HG03103 (cell line): ENCODE measurements at regions not wholly inside any gene's neighbourhood (a gene's known extent, or its start where the extent isn't known, plus 50 kb on each side); places are given as distances from the start of the nearest gene placed in this dataset.
A peak's percentile ranks its signal among the peaks of the same experiment; 100 is the strongest.

Source experiments
- ATAC-seq: cut with Tn5 transposase; IDR thresholded peaks from one replicate; pipeline ENCODE4 v1.9.1; 2021; ENCODE audit warnings: low read depth; ENCODE audit not compliant: unreplicated experiment

DNA sequence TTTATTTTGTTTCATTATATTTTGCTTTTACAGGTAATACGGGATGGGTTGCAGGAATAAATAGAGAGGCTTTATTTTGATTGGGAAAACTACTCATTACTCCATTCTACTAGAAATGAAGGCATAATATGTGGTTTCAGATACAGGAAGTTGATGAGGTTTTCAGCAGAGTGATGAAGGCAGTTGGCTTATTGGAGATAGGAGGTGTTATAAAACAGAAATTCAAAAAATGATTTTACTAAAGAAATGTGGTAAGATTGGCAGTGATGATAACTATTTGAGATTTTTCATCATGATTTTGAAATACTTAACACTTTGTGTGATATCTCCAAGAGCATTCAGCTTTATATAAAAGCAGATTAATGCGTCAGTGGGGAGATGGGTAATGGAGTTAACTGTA, 1445.7 kb upstream of the CADM2 start:
- ATAC-seq = no peak

DNA sequence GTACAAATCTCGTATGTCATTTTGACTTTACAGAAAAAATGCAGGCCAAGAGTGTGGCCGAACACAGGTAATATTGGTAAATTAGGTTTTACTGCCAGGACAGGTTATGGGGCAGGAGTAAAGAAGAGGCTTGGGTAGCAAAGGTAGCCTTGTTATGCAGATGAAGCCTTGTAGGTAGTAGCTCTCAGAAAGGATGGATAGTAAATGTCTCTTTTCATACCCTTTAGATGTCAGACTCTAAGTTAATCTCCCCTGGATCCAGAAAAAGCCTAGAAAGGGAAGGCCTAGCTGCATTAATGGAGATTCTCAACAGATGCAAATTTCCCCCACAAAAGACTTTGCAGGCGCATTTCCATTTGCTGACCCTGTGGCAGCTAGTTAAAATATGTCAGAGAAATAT, 1445.1 kb upstream of the CADM2 start:
- ATAC-seq = no peak

DNA sequence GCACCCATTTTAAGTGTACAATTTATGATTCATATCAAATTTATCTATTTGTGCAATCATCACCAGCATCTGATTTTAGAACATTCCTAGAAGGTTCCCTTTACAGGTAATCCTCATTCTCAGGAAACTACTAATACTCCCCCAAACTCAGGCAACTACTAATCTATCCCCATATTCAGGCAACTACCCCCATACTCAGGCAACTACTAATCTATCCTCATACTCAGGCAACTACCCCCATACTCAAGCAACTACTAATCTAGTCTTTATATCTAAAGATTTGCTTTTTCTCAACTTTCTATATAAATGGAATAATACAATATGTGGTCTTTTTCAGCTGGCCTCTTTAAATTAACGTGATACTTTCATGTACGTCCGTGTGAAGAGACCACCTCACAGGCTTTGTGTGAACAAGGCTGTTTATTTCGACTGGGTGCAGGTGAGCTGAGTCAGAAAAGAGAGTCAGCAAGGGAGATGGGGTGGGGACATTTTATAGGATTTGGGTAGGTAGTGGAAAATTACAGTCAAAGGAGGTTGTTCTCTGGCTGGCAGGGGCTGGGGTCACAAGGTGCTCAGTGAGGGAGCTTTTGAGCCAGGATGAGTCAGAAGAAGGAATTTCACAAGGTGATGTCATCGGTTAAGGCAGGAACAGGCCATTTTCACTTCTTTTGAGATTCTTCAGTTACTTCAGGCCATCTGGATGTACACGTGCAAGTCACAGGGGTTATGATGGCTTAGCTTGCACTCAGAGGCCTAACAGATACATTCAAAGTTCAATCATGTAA, 1444.5 kb upstream of the CADM2 start:
- ATAC-seq = no peak

DNA sequence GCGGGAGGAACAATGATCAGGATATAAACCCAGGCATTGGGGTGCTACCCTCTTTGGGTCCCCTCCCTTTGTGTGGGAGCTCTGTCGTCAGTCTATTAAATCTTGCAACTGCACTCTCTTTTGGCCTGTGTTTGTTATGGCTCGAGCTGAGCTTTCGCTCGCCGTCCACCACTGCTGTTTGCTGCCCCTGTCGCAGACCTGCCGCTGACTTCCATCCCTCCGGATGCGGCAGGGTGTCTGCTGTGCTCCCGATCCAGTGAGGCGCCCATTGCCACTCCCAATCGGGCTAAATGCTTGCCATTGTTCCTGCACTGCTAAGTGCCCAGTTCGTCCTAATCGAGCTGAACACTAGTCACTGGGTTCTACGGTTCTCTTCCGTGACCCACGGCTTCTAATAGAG, 1443.7 kb upstream of the CADM2 start:
- no peak for ATAC-seq

DNA sequence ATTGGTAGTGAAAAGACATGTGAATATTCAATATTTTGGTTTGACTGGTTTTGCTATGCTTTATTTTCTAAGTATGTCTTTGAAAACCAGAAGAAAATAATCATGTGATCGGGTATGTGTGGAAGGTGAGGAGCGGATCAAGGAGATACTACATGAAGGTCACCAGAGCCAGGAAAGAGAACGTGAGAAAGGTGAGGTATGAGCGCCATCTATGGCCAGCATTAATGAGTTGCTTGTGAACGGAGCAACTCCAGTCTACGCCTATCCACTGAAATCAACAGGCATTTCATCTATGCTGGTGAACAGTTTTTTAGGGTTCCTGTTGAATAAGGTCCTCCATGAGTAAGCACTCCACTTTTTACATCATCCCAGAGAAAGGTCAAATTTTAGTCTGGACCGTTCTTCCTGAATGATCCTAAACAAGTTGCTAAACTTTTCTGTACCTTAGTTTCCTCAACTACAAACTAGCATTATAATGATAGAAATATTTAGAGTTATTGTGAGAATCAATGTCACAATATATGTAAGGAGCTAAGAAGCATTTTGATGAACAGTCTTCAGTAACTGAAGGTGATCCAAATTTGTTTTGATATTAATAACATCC, 1435.2 kb upstream of the CADM2 start:
- peak; percentile 76 for ATAC-seq

DNA sequence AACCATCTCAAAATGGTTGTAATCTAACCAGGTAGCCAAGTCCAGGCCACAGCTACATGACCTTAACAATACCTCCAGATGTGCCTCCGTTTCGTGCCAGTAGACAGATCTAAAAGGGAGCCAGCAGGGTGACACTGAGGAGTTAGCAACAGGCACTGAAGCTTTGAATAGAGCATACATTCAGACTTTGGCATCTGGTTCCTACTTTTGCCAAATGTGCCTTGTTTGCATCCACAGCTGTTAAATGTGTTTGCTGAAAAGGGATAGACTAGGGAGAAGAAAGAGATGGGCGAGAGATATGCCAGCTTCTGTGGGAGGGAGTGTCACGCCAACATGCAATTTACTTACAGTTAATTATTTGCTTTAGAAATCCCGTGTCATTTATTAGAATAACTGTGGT, 1433.9 kb upstream of the CADM2 start:
- ATAC-seq = no peak

DNA sequence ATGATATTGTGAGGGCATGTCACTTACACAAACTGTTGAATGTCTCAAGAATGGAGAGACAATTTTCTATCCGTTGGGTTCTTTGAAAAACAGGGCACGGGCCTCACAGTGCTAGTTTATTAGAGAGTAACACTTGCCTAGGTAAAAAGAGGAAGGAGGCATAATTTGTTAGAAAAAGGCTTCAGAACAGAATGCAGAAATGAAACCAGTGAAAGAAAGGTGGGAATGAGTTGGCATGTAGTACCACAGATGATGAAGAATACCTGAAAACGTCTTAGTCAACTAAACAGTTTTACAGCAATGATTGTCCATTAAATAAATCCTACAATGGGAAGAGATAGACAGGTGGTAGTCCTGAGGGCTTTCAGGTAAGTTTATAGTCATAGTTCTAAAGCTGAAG, 1399.7 kb upstream of the CADM2 start:
- ATAC-seq = no peak

DNA sequence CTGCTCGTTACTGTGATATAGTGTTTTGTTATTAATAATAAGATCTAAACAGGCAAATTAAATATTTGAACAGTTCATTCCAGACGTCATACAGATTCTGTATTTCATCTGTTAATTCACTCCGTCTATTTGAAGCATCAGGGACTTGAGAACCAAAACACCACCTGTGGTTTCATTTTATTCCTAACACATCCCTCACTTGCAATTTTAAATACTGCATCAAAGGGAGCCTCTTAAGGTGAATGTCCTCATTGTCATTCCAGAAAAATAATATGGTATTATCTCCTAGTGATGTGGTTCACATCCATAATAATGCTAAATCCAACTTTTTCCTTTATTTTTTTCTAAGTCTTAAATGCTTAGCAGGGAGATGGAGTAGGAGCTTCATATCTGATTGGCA, 1390.9 kb upstream of the CADM2 start:
- ATAC-seq = no peak

DNA sequence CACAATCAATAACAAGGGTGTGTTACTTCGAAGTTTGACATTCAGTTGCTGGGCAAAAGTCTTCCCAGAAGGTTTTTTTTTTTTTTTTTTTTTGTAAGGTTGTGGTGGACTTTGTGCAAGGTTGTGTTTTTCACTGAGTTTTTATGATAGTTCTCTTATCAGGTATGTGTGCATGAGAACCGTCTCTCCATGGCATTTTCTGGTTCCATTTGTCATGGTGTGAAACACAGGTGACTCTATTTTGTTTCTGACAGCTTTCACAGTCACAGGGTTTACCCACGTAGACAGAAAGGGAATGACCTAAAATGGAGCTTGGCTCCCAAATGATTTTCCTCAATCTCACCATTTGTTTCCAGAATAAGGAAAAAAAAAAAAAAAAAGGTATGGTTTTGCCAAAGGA, 1377.2 kb upstream of the CADM2 start:
- no peak for ATAC-seq

DNA sequence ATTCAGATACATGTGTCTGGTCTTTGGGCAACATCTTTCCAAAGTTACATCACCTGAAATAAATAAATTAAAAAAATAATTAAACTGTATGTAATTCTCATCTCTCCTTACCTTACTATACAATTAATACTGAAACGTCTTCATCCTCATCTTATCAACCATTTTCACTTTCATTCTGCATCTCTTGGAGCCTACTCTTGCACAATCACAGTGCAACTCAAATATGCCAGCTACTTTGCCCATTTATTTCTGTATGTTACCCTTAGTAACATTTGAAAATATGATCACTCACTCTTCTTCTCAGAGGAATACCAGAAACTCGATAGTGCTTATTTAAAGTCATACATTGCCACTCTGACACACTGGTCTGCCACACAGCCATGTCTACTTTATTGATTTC, 1357.1 kb upstream of the CADM2 start:
- no peak for ATAC-seq

DNA sequence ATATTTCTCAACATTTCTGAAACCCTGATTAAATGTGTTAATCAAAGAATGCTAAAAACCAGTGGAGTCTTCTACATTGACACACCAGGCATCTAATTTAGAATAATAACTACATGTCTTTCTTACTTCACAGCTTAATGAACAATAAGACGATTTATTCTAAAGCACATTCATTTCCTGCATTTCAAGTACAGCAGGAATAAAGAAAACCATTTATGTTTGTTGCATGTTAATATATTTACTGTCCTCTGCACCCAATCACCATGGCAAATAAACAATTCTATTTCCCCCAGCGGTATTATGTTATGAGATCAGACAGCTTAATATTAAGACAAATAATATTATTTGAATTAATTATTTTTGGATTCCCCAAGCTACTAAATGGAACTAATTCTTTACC, 1336.3 kb upstream of the CADM2 start:
- no peak for ATAC-seq

DNA sequence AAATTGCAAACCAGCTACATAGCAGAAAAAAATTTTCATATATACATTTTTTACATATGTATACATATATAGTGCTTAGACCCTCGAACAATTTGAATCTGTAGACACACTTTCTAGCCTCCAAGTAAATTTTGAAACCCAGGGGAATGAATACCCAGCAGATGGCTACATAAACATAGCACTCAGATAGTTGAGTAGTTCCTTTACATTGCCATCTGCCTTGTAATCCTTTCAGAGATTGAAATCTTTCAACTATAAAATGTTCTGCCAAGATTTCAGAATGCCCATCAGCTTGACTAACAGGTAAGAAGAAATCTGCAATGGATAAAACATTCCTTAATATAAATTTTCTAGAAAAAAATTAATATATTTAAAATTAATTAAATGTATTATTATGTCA, 1333.5 kb upstream of the CADM2 start:
- no peak for ATAC-seq

DNA sequence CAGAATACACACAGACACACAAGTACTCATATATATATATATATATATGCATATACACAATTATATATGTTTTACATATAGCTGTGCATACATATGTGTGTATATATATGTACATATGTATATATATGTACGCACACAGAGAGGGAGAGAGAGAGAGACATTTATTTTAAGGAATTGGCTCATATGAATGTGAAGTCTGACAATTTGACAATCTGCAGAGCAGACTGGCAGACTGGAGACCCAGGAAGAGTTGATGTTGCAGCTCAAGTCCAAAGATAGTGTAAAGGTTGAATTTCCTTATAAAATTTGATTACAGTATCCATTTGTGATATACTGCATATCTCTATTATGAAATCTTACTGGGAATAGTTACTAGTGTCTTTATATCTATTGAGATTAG, 1330.3 kb upstream of the CADM2 start:
- ATAC-seq = no peak

DNA sequence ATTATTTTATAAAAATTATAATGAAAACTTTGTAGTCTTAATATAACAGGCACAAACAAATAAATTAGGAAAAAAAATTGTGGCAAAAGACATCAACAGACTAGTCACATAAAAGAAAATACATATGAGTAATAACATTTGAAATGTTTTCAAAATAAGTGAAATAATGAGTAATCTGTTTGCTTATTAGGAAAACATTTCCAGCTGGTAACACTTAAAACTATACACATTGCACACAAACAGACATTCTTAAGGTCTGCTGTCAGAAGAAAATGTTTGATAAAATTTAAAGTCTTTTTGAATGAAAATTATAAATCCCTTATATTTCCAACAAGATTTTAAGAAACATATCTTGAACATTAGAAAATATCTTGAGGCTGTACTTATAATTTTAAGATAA, 1326.3 kb upstream of the CADM2 start:
- no peak for ATAC-seq

DNA sequence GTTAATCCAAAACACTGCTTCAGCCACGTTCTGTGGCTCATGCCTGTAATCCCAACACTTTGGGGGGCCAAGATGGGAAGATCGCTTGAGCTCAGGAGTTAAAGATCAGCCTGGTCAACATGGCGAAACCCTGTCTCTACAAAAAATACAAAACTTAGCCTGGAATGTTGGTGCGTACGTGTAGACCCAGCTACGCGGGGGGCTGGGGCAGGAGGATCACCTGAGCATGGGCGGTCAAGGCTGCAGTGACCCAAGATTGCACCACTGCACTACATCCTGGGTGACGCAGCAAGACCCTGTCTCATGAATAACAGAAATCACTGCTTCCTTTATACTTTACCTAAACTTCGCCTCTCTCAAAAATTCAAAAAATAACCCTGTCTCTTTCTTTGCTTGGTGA, 1325.0 kb upstream of the CADM2 start:
- no peak for ATAC-seq

DNA sequence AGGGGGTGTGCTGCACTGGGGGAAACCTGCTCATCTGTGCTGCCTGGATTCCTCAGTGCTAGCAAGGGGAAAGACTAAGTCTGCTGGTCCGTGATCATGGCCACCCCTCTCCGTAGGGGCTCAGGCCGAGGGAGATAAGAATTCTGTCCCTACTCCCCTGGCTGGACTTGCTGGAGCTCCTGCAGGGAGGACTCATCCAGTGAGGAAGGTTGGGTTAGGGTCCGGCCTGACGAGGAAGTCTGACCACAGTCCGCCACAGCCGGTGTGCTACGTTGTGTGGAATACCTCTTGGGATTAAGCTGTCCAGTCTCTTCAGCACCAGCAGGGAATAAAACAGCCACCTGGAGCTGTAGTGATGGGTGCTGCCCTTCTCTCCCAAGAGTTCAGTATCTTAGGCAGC, 1309.1 kb upstream of the CADM2 start:
- ATAC-seq = no peak

DNA sequence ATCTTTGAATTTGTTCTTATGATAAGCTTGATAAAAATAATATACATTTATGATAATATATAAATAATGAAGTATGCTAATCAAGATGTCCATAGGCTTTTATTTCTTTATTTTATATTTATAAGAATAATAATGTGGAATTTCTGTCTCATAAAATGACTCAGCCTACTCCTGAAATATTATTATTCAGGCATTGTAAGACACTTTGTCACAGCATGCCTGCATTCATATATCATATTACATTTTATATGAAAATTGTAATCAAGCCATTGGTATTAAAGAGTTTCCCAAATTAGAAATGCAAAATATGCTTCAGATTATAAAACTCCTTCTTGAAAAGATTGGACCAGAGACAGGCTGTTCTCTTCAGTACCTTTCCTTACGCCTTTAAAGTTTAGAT, 1303.7 kb upstream of the CADM2 start:
- no peak for ATAC-seq

DNA sequence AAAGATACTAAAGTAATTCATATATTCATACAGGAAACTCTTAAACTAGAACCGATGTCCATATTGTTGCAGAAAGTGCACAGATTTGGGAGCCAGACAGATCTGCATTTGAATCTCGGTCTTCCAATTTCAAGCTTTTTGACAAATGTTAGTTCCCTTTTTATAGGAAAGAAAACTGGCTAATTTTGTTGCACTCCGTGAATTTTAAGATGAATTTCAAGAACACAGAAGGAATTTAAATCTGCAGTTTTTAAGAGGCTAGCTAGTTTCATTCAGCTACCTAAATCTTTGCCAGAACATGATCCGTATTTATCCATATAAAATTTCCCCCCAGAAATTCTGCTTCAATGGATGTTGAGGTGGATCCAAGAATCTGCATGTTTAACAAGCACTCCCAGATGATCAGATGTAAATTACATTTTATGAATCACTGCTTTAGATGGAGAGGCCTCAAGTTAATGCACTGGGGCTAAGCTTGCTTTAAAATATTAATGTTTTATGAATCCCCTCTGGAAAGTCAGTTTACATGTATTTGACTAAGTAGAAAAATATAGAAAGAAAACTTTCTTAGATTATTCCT, 1296.3 kb upstream of the CADM2 start:
- no peak for ATAC-seq

DNA sequence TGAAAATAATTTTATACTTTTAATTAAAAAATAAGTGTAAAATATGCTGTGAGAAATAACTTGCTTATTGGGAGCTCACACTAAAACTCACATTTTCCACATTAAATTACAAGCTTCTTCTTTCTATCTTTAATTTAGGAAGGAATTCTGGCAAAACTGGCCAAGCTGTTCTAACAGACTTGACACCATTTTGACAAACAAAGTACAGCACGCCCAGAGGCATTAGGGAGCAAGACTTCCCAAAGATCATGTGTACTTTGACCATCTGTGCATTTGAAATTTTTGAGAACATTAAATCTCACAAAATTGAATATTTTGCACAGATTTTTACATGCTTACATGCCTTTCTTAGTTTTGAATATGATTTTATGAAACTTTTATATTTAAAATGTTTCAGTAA, 1288.4 kb upstream of the CADM2 start:
- no peak for ATAC-seq

DNA sequence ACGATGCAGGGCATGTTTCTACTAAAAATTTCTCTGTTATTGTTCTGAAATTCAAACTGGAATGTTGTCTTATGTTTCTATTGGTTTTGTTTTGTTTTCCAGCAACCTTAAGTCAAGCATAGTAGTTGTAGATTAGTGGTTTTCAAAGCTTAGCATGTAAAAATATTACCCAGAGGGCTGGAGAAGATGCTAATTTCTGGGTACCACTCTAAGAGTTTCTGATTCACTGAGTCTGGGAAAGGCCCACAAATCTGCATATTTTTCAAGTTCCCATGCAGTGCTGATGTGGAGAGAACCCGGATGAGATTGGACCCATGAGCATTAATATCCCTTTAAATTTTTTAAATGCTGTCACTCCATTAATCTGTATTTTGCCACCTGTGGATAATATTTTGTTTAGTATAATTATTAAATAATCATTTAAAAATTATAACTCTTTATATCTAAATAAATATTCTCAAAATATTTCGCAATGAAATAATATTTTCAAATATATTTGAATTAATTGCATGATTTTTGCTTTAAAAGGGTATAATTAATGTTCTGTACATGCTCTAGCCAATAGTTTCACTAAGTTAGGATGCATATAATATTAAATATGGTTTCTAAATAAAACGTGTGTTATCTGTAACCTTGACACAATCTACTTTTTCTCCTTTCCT, 1274.7 kb upstream of the CADM2 start:
- no peak for ATAC-seq

DNA sequence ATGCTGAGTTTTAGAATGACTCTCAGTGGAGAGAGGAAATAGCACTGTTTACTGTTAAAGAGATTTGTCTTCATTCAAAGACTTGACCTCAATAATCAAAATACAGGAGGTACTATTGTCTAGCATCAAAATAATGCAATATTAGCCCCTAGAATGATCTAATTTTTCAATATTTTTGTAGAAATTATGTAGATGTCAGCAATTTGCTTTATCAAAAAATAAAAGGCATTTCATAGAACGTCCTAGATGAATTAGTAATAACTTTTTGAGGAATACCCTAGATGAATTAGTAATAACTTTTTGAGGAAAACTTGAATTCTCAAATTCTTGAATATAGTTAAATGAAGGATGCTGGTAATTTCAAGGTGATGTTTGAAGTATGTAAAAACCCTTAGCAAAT, 1252.1 kb upstream of the CADM2 start:
- ATAC-seq = no peak

DNA sequence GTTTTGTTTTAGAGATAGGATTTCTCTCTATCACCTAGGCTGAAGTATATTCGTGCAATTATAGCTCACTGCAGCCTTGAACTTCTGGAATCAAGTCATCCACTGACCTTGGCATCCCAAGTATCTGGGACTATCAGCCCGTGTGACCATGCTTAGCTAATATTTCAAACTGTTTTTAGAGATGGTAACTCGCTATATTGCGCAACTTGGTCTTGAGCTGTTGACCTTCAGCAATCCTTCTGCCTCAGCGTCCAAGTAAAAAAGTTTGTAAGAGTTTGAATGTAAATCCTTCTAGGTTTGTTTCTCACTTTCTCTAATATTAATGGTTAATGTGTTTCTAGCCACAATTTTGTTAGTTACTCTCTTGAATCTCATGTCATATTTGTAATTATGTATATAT, 1243.5 kb upstream of the CADM2 start:
- no peak for ATAC-seq
